Keratinocyte (primary cell): ENCODE measurements at regions not wholly inside any gene's neighbourhood (a gene's known extent, or its start where the extent isn't known, plus 50 kb on each side); places are given as distances from the start of the nearest gene placed in this dataset.

ENCODE experiments used
- DNase-seq: peaks from one replicate; pipeline ENCODE4 v3.0.0-alpha.2; 2011; ENCODE audit warnings: low read depth, missing footprints, low spot score
- FAIRE-seq: peaks from 2 replicates; lab custom pipeline; 2011; peaks lifted over from hg19 to GRCh38; lab: Jason Lieb, UNC
- H2AFZ ChIP-seq: 2 replicates; pipeline ENCODE4 v1.6.0; 2012; ENCODE audit warnings: low read length, control low read depth, inconsistent platforms; ENCODE audit not compliant: control insufficient read depth
- H3K27ac ChIP-seq: 2 replicates; pipeline ENCODE4 v1.5.1; 2011; ENCODE audit warnings: low read length; ENCODE audit not compliant: control insufficient read depth, insufficient read depth
- H3K27me3 ChIP-seq: 3 replicates; pipeline ENCODE4 v1.6.0; 2011; ENCODE audit warnings: low read length; ENCODE audit not compliant: control insufficient read depth, insufficient read depth; ENCODE audit errors: extremely low read depth
- H3K36me3 ChIP-seq, 2 experiments: 2 replicates in 1 of 2; 3 replicates in 1 of 2; pipeline ENCODE4 v1.5.1; 2011; ENCODE audit warnings: low read length in 2 of 2, mild to moderate bottlenecking in 1 of 2; ENCODE audit not compliant: control insufficient read depth in 2 of 2, insufficient read depth in 2 of 2; ENCODE audit errors: extremely low read depth in 1 of 2
- H3K4me1 ChIP-seq: 3 replicates; pipeline ENCODE4 v1.5.1; 2011; ENCODE audit warnings: low read length; ENCODE audit not compliant: control insufficient read depth, insufficient read depth; ENCODE audit errors: extremely low read depth
- H3K4me2 ChIP-seq: 3 replicates; pipeline ENCODE4 v1.6.0; 2011; ENCODE audit warnings: low read depth, low read length; ENCODE audit not compliant: control insufficient read depth, insufficient read depth; ENCODE audit errors: extremely low read depth
- H3K4me3 ChIP-seq, 3 experiments: fragments of 200-600 bp in 1 of 3; sonication (generic) in 1 of 3; 2 replicates in 2 of 3; 3 replicates in 1 of 3; pipeline ENCODE4 v1.5.1; 2011 to 2016; ENCODE audit warnings: low read length in 3 of 3, mild to moderate bottlenecking in 3 of 3, control low read depth in 2 of 3, inconsistent platforms in 1 of 3, low read depth in 1 of 3, mixed read lengths in 1 of 3, mixed run types in 1 of 3, moderate library complexity in 1 of 3; ENCODE audit not compliant: control insufficient read depth in 2 of 3, insufficient read depth in 2 of 3; ENCODE audit errors: extremely low read depth in 1 of 3
- H3K79me2 ChIP-seq: 2 replicates; pipeline ENCODE4 v1.6.0; 2012; ENCODE audit warnings: low read length; ENCODE audit not compliant: control insufficient read depth, insufficient read depth
- H3K9ac ChIP-seq: 3 replicates; pipeline ENCODE4 v1.6.0; 2011; ENCODE audit warnings: low read length; ENCODE audit not compliant: control insufficient read depth, insufficient read depth; ENCODE audit errors: extremely low read depth
- H3K9me1 ChIP-seq: 3 replicates; pipeline ENCODE4 v1.6.0; 2011; ENCODE audit warnings: low read length; ENCODE audit not compliant: control insufficient read depth, insufficient read depth; ENCODE audit errors: extremely low read depth
- H3K9me3 ChIP-seq: 2 replicates; pipeline ENCODE4 v1.5.1; 2012; ENCODE audit warnings: low read depth, low read length; ENCODE audit not compliant: control insufficient read depth
- H4K20me1 ChIP-seq: 3 replicates; pipeline ENCODE4 v1.6.0; 2011; ENCODE audit warnings: low read length; ENCODE audit not compliant: control insufficient read depth, insufficient read depth; ENCODE audit errors: extremely low read depth
- CTCF ChIP-seq, 3 experiments: IDR thresholded peaks in 1 of 3; conservative IDR thresholded peaks in 1 of 3; optimal IDR thresholded peaks in 1 of 3; 2 replicates in 2 of 3; 3 replicates in 1 of 3; pipeline versions ENCODE3 to v1.5.1; 2011; ENCODE audit warnings: low read length in 3 of 3, mild to moderate bottlenecking in 3 of 3, moderate library complexity in 2 of 3, control low read depth in 1 of 3, inconsistent platforms in 1 of 3; ENCODE audit not compliant: insufficient read depth in 2 of 3; ENCODE audit errors: extremely low read depth in 1 of 3
- EZH2 ChIP-seq: IDR thresholded peaks from one replicate; pipeline ENCODE4 v1.6.1; 2012; ENCODE audit warnings: inconsistent platforms, mild to moderate bottlenecking, low read length, moderate library complexity
- dilution Hi-C: fragments of 300-500 bp; cut with MboI; formaldehyde crosslinking; loops from one replicate; pipeline ENCODE4 v1.7.0; 2020; ENCODE audit warnings: low sequenced_read_pairs; ENCODE audit not compliant: extremely low pct_ligation_motif_present

- Histone ChIP-seq H4K20me1 (no peaks in the 10 kb centered on the region), H3K4me3 (no peak overlapping the region), H2AFZ (no peak overlapping the region), H3K27ac (no peak overlapping the region), H3K27me3 (no peaks in the 10 kb centered on the region), H3K9me3 (no peaks in the 10 kb centered on the region), H3K36me3 (no peaks in the 10 kb centered on the region), H3K4me1 (no peaks in the 10 kb centered on the region), H3K79me2 (no peaks in the 10 kb centered on the region), H3K9ac (no peak overlapping the region), H3K9me1 (no peaks in the 10 kb centered on the region), H3K4me2 (no peak overlapping the region)
- no peak for TF ChIP-seq CTCF (optimal IDR thresholded peaks at IDR 0.05 in 1 of 3, IDR thresholded peaks at IDR 0.05 in 1 of 3, conservative IDR thresholded peaks at IDR 0.05 in 1 of 3; ENCODE audit: extremely low read depth in 1 of 3, insufficient read depth in 2 of 3, low read length in 3 of 3)
- DNase-seq (no peak), FAIRE-seq (no peak)
- dilution Hi-C loops: no loop called here
Observed at GRCh38 chr6:102774326-102774725, 1380.8 kb downstream of the GRIK2 start.

GRCh38 chr6:102773636-102774035, 1380.1 kb downstream of the GRIK2 start:
- Histone ChIP-seq H2AFZ (no peak overlapping the region), H3K27me3 (no peaks in the 10 kb centered on the region), H3K4me3 (no peak overlapping the region), H3K27ac (no peak overlapping the region), H3K9me3 (no peaks in the 10 kb centered on the region), H4K20me1 (no peaks in the 10 kb centered on the region), H3K9me1 (no peaks in the 10 kb centered on the region), H3K4me1 (no peaks in the 10 kb centered on the region), H3K79me2 (no peaks in the 10 kb centered on the region), H3K9ac (no peak overlapping the region), H3K4me2 (no peak overlapping the region), H3K36me3 (no peaks in the 10 kb centered on the region)
- DNase-seq: no peak
- FAIRE-seq: no peak
- dilution Hi-C loops: no loop called here
- no peak for TF ChIP-seq EZH2
- no peak for TF ChIP-seq CTCF (optimal IDR thresholded peaks at IDR 0.05 in 1 of 3, IDR thresholded peaks at IDR 0.05 in 1 of 3, conservative IDR thresholded peaks at IDR 0.05 in 1 of 3; ENCODE audit: extremely low read depth in 1 of 3, insufficient read depth in 2 of 3, low read length in 3 of 3)
